Nephron (organoid): ENCODE measurements at regions not wholly inside any gene's neighbourhood (a gene's known extent, or its start where the extent isn't known, plus 50 kb on each side); places are given as distances from the start of the nearest gene placed in this dataset.

ENCODE experiments used
- H3K27ac Mint-ChIP-seq, 3 experiments: 2 replicates each; pipeline ENCODE4 v1.8.0; 2020; ENCODE audit warnings: mixed read lengths in 3 of 3, mild to moderate bottlenecking in 2 of 3, moderate library complexity in 1 of 3
- H3K27me3 Mint-ChIP-seq: 2 replicates; pipeline ENCODE4 v1.8.0; 2021; ENCODE audit warnings: low read depth, mild to moderate bottlenecking, moderate library complexity, mixed read lengths
- H3K36me3 Mint-ChIP-seq: 2 replicates; pipeline ENCODE4 v1.8.0; 2020; ENCODE audit warnings: low read depth, mixed read lengths
- H3K4me1 Mint-ChIP-seq: 2 replicates; pipeline ENCODE4 v1.8.0; 2020; ENCODE audit warnings: mixed read lengths
- H3K4me3 Mint-ChIP-seq, 3 experiments: 2 replicates each; pipeline ENCODE4 v1.8.0; 2020; ENCODE audit warnings: mild to moderate bottlenecking in 3 of 3, mixed read lengths in 3 of 3, moderate library complexity in 2 of 3
- H3K9me3 Mint-ChIP-seq: 2 replicates; pipeline ENCODE4 v1.8.0; 2020; ENCODE audit warnings: mixed read lengths
- CTCF ChIP-seq, 3 experiments: fragments of 200-600 bp; sonication (generic); IDR thresholded peaks; one replicate each; pipeline ENCODE4 v1.5.0; 2021; ENCODE audit warnings: antibody characterized with exemption in 3 of 3; ENCODE audit not compliant: unreplicated experiment in 3 of 3

GRCh38 chr5:96582343-96582742 lies 79.8 kb upstream of the CAST start:
- Mint-ChIP-seq H3K27me3 (peaks cover 12% of the 10 kb centered on the region), H3K4me1 (no peaks in the 10 kb centered on the region), H3K36me3 (no peaks in the 10 kb centered on the region), H3K27ac (peak overlapping the region in 2 of 3 experiments; percentile 44 to 65), H3K9me3 (no peaks in the 10 kb centered on the region), H3K4me3 (peak overlapping the region in 1 of 3 experiments; percentile 37)
- TF ChIP-seq CTCF (IDR thresholded peaks at IDR 0.05; ENCODE audit: unreplicated experiment in 3 of 3), result no peak

- no peaks in the 10 kb centered on the region for H3K9me3 Mint-ChIP-seq
- H3K36me3 Mint-ChIP-seq, result no peaks in the 10 kb centered on the region
- H3K27me3 Mint-ChIP-seq, result peaks cover 13% of the 10 kb centered on the region
- H3K4me3 Mint-ChIP-seq, result no peak overlapping the region
- TF ChIP-seq CTCF (IDR thresholded peaks at IDR 0.05; ENCODE audit: unreplicated experiment in 3 of 3), result no peak
- H3K4me1 Mint-ChIP-seq, result no peaks in the 10 kb centered on the region
- H3K27ac Mint-ChIP-seq, result peak overlapping the region in 2 of 3 experiments; percentile 77 to 88
Observed at GRCh38 chr5:96584712-96585111, 77.5 kb upstream of the CAST start.

GRCh38 chr5:96588539-96588938 lies 73.6 kb upstream of the CAST start:
- peak overlapping the region; percentile 2 to 46 (median 23) for H3K27ac Mint-ChIP-seq
- no peaks in the 10 kb centered on the region for H3K9me3 Mint-ChIP-seq
- H3K36me3 Mint-ChIP-seq, result no peaks in the 10 kb centered on the region
- TF ChIP-seq CTCF (IDR thresholded peaks at IDR 0.05; ENCODE audit: unreplicated experiment in 3 of 3), result no peak
- no peak overlapping the region for H3K4me3 Mint-ChIP-seq
- H3K4me1 Mint-ChIP-seq, result peaks cover 4% of the 10 kb centered on the region
- H3K27me3 Mint-ChIP-seq, result peaks cover 13% of the 10 kb centered on the region

- Mint-ChIP-seq H3K9me3 (no peaks in the 10 kb centered on the region), H3K4me3 (no peak overlapping the region), H3K36me3 (no peaks in the 10 kb centered on the region)
Observed at GRCh38 chr5:96590796-96591195, 71.4 kb upstream of the CAST start.

GRCh38 chr5:96595300-96596090 lies 66.7 kb upstream of the CAST start:
- peak in 1 of 3 experiments; percentile 28 for TF ChIP-seq CTCF (IDR thresholded peaks at IDR 0.05; ENCODE audit: unreplicated experiment in 3 of 3)
- H3K9me3 Mint-ChIP-seq, result no peaks in the 10 kb centered on the region
- no peaks in the 10 kb centered on the region for H3K27me3 Mint-ChIP-seq
- no peak overlapping the region for H3K27ac Mint-ChIP-seq
- H3K4me1 Mint-ChIP-seq, result peaks cover 4% of the 10 kb centered on the region
- no peaks in the 10 kb centered on the region for H3K36me3 Mint-ChIP-seq
- H3K4me3 Mint-ChIP-seq, result no peak overlapping the region

More at GRCh38 chr5:96590796-96591195, 71.4 kb upstream of the CAST start:
- peak overlapping the region in 1 of 3 experiments; percentile 20 for H3K27ac Mint-ChIP-seq
- peaks cover 4% of the 10 kb centered on the region for H3K4me1 Mint-ChIP-seq
- H3K27me3 Mint-ChIP-seq, result peaks cover 5% of the 10 kb centered on the region
- no peak for TF ChIP-seq CTCF (IDR thresholded peaks at IDR 0.05; ENCODE audit: unreplicated experiment in 3 of 3)
